NB4 (cell line): ENCODE measurements at regions not wholly inside any gene's neighbourhood (a gene's known extent, or its start where the extent isn't known, plus 50 kb on each side); places are given as distances from the start of the nearest gene placed in this dataset.

ENCODE experiments used
- MYC ChIP-seq: IDR thresholded peaks from 2 replicates; pipeline ENCODE4 v1.6.1; 2011; ENCODE audit warnings: low read depth, low read length
- TF ChIP-seq, protein P1 (sequence below): IDR thresholded peaks from one replicate; pipeline ENCODE4 v1.5.1; 2012; ENCODE audit warnings: low read depth, low read length
- TF ChIP-seq, protein P2 (sequence below): IDR thresholded peaks from 2 replicates; pipeline ENCODE4 v1.6.1; 2011; ENCODE audit warnings: low read depth, low read length

DNA sequence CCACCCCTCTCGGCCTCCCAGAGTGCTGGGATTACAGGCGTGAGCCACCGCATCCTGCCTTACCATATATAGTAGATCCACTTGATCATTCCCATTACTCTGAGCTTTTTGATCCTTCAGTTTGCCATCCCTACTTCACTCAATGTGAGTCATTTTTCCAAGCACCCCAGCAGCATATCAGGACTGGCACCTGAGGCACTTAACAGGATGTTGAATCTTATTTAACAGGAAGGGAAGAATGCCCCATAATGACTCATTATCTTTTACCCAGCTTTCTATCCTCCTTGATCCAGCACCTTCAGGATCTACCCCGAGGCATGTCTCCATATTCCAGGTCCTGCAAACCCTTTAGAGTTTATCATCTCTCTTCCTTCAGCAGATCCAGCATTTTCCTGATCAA, 84.9 kb upstream of the CMKLR1 start:
- no peak for TF ChIP-seq MYC
- TF ChIP-seq, protein P1, sequence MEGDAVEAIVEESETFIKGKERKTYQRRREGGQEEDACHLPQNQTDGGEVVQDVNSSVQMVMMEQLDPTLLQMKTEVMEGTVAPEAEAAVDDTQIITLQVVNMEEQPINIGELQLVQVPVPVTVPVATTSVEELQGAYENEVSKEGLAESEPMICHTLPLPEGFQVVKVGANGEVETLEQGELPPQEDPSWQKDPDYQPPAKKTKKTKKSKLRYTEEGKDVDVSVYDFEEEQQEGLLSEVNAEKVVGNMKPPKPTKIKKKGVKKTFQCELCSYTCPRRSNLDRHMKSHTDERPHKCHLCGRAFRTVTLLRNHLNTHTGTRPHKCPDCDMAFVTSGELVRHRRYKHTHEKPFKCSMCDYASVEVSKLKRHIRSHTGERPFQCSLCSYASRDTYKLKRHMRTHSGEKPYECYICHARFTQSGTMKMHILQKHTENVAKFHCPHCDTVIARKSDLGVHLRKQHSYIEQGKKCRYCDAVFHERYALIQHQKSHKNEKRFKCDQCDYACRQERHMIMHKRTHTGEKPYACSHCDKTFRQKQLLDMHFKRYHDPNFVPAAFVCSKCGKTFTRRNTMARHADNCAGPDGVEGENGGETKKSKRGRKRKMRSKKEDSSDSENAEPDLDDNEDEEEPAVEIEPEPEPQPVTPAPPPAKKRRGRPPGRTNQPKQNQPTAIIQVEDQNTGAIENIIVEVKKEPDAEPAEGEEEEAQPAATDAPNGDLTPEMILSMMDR: no peak
- TF ChIP-seq, protein P2, sequence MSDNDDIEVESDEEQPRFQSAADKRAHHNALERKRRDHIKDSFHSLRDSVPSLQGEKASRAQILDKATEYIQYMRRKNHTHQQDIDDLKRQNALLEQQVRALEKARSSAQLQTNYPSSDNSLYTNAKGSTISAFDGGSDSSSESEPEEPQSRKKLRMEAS: no peak
